ENCODE measurements at regions not wholly inside any gene's neighbourhood (a gene's known extent, or its start where the extent isn't known, plus 50 kb on each side); places are given as distances from the start of the nearest gene placed in this dataset.

- Histone ChIP-seq H3K27ac (no peak overlapping the region), H3K27me3 (no peaks in the 10 kb centered on the region), H3K9me3 (no peaks in the 10 kb centered on the region), H3K4me1 (peaks cover 0 to 29% (median 5%) of the 10 kb centered on the region in 4 donors), H3K36me3 (no peaks in the 10 kb centered on the region), H3K4me3 (no peak overlapping the region)
- TF ChIP-seq CTCF (IDR thresholded peaks at IDR 0.05), result no peak
- no peak for TF ChIP-seq POLR2A (IDR thresholded peaks at IDR 0.05)
- intact Hi-C loops (cut with DNase I), result loop anchor here in 1 of 2 donors (10.0 kb wide), 1 partner anchor 58 kb away; no protein-coding TSS in a partner anchor
- 20% methylated on average over 1 of the region's 3 CpGs for WGBS (ENCODE audit: insufficient coverage, low coverage, low lambda C conversion rate, missing lambda C conversion rate)
- DNase-seq (no peak), ATAC-seq (peak in 2 of 4 donors; percentile 21 to 56)
Measured at GRCh38 chr20:50372770-50373088, 137.5 kb upstream of the PTPN1 start.

- no peaks in the 10 kb centered on the region for H3K36me3 ChIP-seq
- no peak overlapping the region for H3K4me3 ChIP-seq
- H3K4me1 ChIP-seq, result peaks cover 0 to 27% (median 5%) of the 10 kb centered on the region in 4 donors
- no peak for ATAC-seq
- intact Hi-C loops (cut with DNase I), result loop anchor here in 1 of 2 donors (10.0 kb wide), 1 partner anchor 59 kb away; no protein-coding TSS in a partner anchor
- WGBS (ENCODE audit: insufficient coverage, low coverage, low lambda C conversion rate, missing lambda C conversion rate), result 54% methylated on average over 6 of the region's 7 CpGs
- no peaks in the 10 kb centered on the region for H3K27me3 ChIP-seq
- no peak for DNase-seq
- H3K9me3 ChIP-seq, result no peaks in the 10 kb centered on the region
- no peak overlapping the region for H3K27ac ChIP-seq
- TF ChIP-seq CTCF (IDR thresholded peaks at IDR 0.05) (no peak), POLR2A (IDR thresholded peaks at IDR 0.05) (no peak)
Measured at GRCh38 chr20:50373674-50374286, 136.4 kb upstream of the PTPN1 start.

GRCh38 chr20:50374541-50375078, 135.6 kb upstream of the PTPN1 start:
- Histone ChIP-seq H3K4me3 (no peak overlapping the region), H3K27me3 (no peaks in the 10 kb centered on the region), H3K9me3 (no peaks in the 10 kb centered on the region), H3K36me3 (no peaks in the 10 kb centered on the region), H3K27ac (no peak overlapping the region), H3K4me1 (peaks cover 0 to 27% (median 6%) of the 10 kb centered on the region in 4 donors)
- intact Hi-C loops (cut with DNase I), result loop anchor here in 1 of 2 donors (10.0 kb wide), 1 partner anchor 60 kb away; no protein-coding TSS in a partner anchor
- 100% methylated on average over 1 of the region's 4 CpGs for WGBS (ENCODE audit: insufficient coverage, low coverage, low lambda C conversion rate, missing lambda C conversion rate)
- ATAC-seq, result no peak
- DNase-seq, result no peak
- TF ChIP-seq CTCF (IDR thresholded peaks at IDR 0.05) (no peak), POLR2A (IDR thresholded peaks at IDR 0.05) (no peak)

- no peak overlapping the region for H3K27ac ChIP-seq
- 93% methylated on average over 10 of the region's 14 CpGs for WGBS (ENCODE audit: insufficient coverage, low coverage, low lambda C conversion rate, missing lambda C conversion rate)
- intact Hi-C loops (cut with DNase I), result loop anchor here in 1 of 2 donors (10.0 kb wide), 1 partner anchor 62 kb away; no protein-coding TSS in a partner anchor
- H3K27me3 ChIP-seq, result no peaks in the 10 kb centered on the region
- ATAC-seq (no peak), DNase-seq (no peak)
- H3K36me3 ChIP-seq, result no peaks in the 10 kb centered on the region
- H3K4me1 ChIP-seq, result peaks cover 0 to 34% (median 12%) of the 10 kb centered on the region in 4 donors
- H3K4me3 ChIP-seq, result no peak overlapping the region
- no peaks in the 10 kb centered on the region for H3K9me3 ChIP-seq
- no peak for TF ChIP-seq POLR2A (IDR thresholded peaks at IDR 0.05)
- no peak for TF ChIP-seq CTCF (IDR thresholded peaks at IDR 0.05)
Measured at GRCh38 chr20:50376179-50376887, 133.8 kb upstream of the PTPN1 start.

Data from right lobe of liver (tissue), 6 donors.